22Rv1 (cell line): ENCODE measurements at regions not wholly inside any gene's neighbourhood (a gene's known extent, or its start where the extent isn't known, plus 50 kb on each side); places are given as distances from the start of the nearest gene placed in this dataset.

ENCODE experiments used
- CTCF ChIP-seq: fragments of 450-650 bp; IDR thresholded peaks from 2 replicates; pipeline ENCODE4 v1.5.1; 2017; ENCODE audit warnings: mild to moderate bottlenecking
- ZFX ChIP-seq: fragments of 450-650 bp; IDR thresholded peaks from 2 replicates; pipeline ENCODE4 v1.6.1; 2017; ENCODE audit warnings: antibody characterized with exemption, borderline replicate concordance

- no peak for TF ChIP-seq CTCF
- no peak for TF ChIP-seq ZFX
These were observed 256.6 kb downstream of the RBFOX3 start for GRCh38 chr17:79354173-79354820.
